Activated CD8-positive, alpha-beta memory T cell treated with anti-CD3 and anti-CD28 coated beads, Interleukin-2, amount 10 ng/mL, durations not matched to agents 7 days and 5 days (primary cell): ENCODE measurements at regions not wholly inside any gene's neighbourhood (a gene's known extent, or its start where the extent isn't known, plus 50 kb on each side); places are given as distances from the start of the nearest gene placed in this dataset.

ENCODE experiments used
- ATAC-seq: fragments of 150-1000 bp; cut with Tn5 transposase; one replicate; pipeline ENCODE4 v1.10.0; 2021; ENCODE audit warnings: moderate library complexity
- CTCF ChIA-PET: fragments of 350-600 bp; sonication (Branson Sonifier 250); formaldehyde crosslinking; loops from one replicate; lab custom pipeline; 2021; ENCODE audit warnings: antibody characterized with exemption; lab: Charles Lee
- DNase-seq: peaks from one replicate; pipeline ENCODE4 v3.0.0-alpha.2; 2020
- H3K27ac Mint-ChIP-seq: one replicate; pipeline ENCODE4 v1.8.0; 2021; ENCODE audit warnings: mild to moderate bottlenecking, mixed read lengths
- H3K27me3 Mint-ChIP-seq: one replicate; pipeline ENCODE4 v1.8.0; 2021; ENCODE audit warnings: mixed read lengths
- H3K36me3 Mint-ChIP-seq: one replicate; pipeline ENCODE4 v1.8.0; 2021; ENCODE audit warnings: mild to moderate bottlenecking, mixed read lengths
- H3K4me1 Mint-ChIP-seq: one replicate; pipeline ENCODE4 v1.8.0; 2021; ENCODE audit warnings: mixed read lengths
- H3K4me3 Mint-ChIP-seq: one replicate; pipeline ENCODE4 v1.8.0; 2021; ENCODE audit warnings: mild to moderate bottlenecking, moderate library complexity, mixed read lengths
- H3K9me3 Mint-ChIP-seq: one replicate; pipeline ENCODE4 v1.8.0; 2022; ENCODE audit warnings: low read depth, mixed read lengths

DNA sequence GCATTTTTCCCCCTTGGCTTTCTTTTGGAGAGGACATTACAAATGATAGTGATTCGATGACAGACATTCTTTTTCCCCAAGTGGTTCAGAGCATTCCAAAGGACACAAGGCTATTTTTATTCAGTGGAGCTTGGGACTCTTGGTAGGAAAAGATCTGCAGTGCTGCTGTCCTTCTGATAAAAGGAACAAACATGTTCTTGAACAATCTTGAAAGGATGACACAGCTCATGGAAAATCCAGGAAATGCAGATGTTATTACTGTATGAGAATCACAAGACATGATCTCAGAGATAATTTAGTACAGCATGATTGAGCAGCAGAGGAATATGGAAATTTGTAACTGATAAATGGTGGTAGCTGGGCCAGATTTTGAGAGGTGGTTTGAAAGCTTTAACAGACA is 96.2 kb upstream of the RFC3 start:
- no peak overlapping the region for H3K4me3 Mint-ChIP-seq
- ATAC-seq (no peak), DNase-seq (no peak)
- CTCF ChIA-PET = interaction anchor here (0.6 to 4.6 kb wide), 4 partner anchors 111 to 1136 kb away, joined by 3 to 34 read pairs (median 13); partner anchors contain the start of gene PDS5B
- H3K9me3 Mint-ChIP-seq = peaks cover 3% of the 10 kb centered on the region
- peaks cover 1% of the 10 kb centered on the region for H3K36me3 Mint-ChIP-seq
- peaks cover 19% of the 10 kb centered on the region for H3K4me1 Mint-ChIP-seq
- H3K27me3 Mint-ChIP-seq = no peaks in the 10 kb centered on the region
- H3K27ac Mint-ChIP-seq = no peak overlapping the region

GRCh38 chr13:33722216-33722915 is 95.6 kb upstream of the RFC3 start:
- Mint-ChIP-seq H3K4me1 (peaks cover 19% of the 10 kb centered on the region), H3K27ac (peak overlapping the region; percentile 65), H3K27me3 (no peaks in the 10 kb centered on the region), H3K9me3 (no peaks in the 10 kb centered on the region), H3K36me3 (peaks cover 1% of the 10 kb centered on the region), H3K4me3 (peak overlapping the region; percentile 33)
- DNase-seq (no peak), ATAC-seq (peak; percentile 53)
- CTCF ChIA-PET = interaction anchor here (0.6 to 4.6 kb wide), 6 partner anchors 44 to 1136 kb away, joined by 3 to 34 read pairs (median 8); partner anchors contain the start of gene PDS5B

DNA sequence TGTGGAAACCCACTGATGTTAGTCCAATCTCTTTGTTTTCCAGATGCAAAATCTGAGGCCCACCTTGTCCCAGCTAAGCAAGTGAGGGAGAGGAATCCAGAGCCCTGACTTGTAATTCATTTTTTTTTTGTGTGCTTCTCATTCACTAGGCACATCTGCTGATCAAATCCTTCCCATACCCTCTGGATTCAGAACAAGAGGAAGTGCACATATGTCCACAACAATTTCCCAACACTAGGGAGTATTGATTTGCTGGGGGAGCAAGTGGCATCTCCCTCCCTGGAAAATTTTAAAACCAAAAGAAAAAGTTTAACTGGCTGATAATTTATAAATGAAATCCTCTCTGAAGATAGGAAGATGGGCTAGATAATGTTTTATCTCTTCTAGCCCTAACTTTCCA is 94.6 kb upstream of the RFC3 start:
- no peak for DNase-seq
- ATAC-seq = no peak
- Mint-ChIP-seq H3K4me3 (peak overlapping the region; percentile 46), H3K36me3 (peaks cover 1% of the 10 kb centered on the region), H3K9me3 (no peaks in the 10 kb centered on the region), H3K27ac (peak overlapping the region; percentile 48), H3K27me3 (no peaks in the 10 kb centered on the region), H3K4me1 (peaks cover 22% of the 10 kb centered on the region)
- CTCF ChIA-PET = interaction anchor here (0.7 to 4.6 kb wide), 12 partner anchors 10 to 1138 kb away, joined by 3 to 34 read pairs (median 4); partner anchors contain the start of genes PDS5B and RFC3

GRCh38 chr13:33723772-33724435 is 94.0 kb upstream of the RFC3 start:
- Mint-ChIP-seq H3K27ac (peak overlapping the region; percentile 60), H3K27me3 (no peaks in the 10 kb centered on the region), H3K9me3 (no peaks in the 10 kb centered on the region), H3K4me3 (no peak overlapping the region), H3K4me1 (peaks cover 28% of the 10 kb centered on the region), H3K36me3 (peaks cover 1% of the 10 kb centered on the region)
- ATAC-seq (peak; percentile 97), DNase-seq (peak; percentile 86)
- CTCF ChIA-PET = interaction anchor here (0.6 to 4.6 kb wide), 15 partner anchors 10 to 1320 kb away, joined by 3 to 34 read pairs (median 4); partner anchors contain the start of genes PDS5B and RFC3

DNA sequence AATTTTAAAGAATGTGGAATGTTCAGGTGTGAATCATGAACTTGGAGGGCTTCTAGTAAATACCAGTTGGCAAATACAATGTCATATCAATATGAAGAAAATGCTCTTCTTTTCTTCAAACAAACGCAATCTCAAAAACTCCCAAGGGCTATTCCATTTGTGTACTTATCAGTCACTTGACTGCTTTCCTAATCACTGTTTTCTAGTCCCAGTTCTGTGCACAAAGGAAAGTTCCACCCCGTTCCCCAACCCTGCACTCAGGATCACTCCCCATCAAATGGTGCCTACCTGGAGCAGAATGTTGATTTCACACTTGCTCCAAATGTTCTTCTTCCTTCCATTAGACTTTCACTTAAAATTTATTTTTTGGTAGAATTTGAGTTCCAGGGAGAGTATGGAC is 92.6 kb upstream of the RFC3 start:
- H3K27ac Mint-ChIP-seq = no peak overlapping the region
- CTCF ChIA-PET = interaction anchor here (0.9 to 4.6 kb wide), 4 partner anchors 179 to 1139 kb away, joined by 3 to 34 read pairs (median 7); no protein-coding TSS in a partner anchor
- no peaks in the 10 kb centered on the region for H3K27me3 Mint-ChIP-seq
- peaks cover 1% of the 10 kb centered on the region for H3K36me3 Mint-ChIP-seq
- H3K9me3 Mint-ChIP-seq = no peaks in the 10 kb centered on the region
- DNase-seq (no peak), ATAC-seq (no peak)
- peaks cover 28% of the 10 kb centered on the region for H3K4me1 Mint-ChIP-seq
- no peak overlapping the region for H3K4me3 Mint-ChIP-seq

- CTCF ChIA-PET = interaction anchor here (1.8 kb wide), 1 partner anchor 184 kb away, joined by 8 read pairs; no protein-coding TSS in a partner anchor
- ATAC-seq (no peak), DNase-seq (no peak)
- no peaks in the 10 kb centered on the region for H3K27me3 Mint-ChIP-seq
- H3K4me3 Mint-ChIP-seq = no peak overlapping the region
- peaks cover 1% of the 10 kb centered on the region for H3K36me3 Mint-ChIP-seq
- H3K9me3 Mint-ChIP-seq = no peaks in the 10 kb centered on the region
- H3K27ac Mint-ChIP-seq = no peak overlapping the region
- H3K4me1 Mint-ChIP-seq = peaks cover 21% of the 10 kb centered on the region
These were observed 90.5 kb upstream of the RFC3 start for GRCh38 chr13:33727297-33728083.

- H3K9me3 Mint-ChIP-seq = no peaks in the 10 kb centered on the region
- peak overlapping the region; percentile 48 for H3K27ac Mint-ChIP-seq
- H3K4me1 Mint-ChIP-seq = peaks cover 12% of the 10 kb centered on the region
- H3K27me3 Mint-ChIP-seq = no peaks in the 10 kb centered on the region
- H3K4me3 Mint-ChIP-seq = no peak overlapping the region
- DNase-seq (no peak), ATAC-seq (no peak)
- no peaks in the 10 kb centered on the region for H3K36me3 Mint-ChIP-seq
- CTCF ChIA-PET = interaction anchor here (1.3 kb wide), 1 partner anchor 186 kb away, joined by 4 read pairs; no protein-coding TSS in a partner anchor
These were observed 89.5 kb upstream of the RFC3 start for GRCh38 chr13:33728271-33729037.

GRCh38 chr13:33730147-33730546 is 87.8 kb upstream of the RFC3 start:
- H3K4me1 Mint-ChIP-seq = peaks cover 8% of the 10 kb centered on the region
- ATAC-seq = no peak
- CTCF ChIA-PET = no interaction called here

DNA sequence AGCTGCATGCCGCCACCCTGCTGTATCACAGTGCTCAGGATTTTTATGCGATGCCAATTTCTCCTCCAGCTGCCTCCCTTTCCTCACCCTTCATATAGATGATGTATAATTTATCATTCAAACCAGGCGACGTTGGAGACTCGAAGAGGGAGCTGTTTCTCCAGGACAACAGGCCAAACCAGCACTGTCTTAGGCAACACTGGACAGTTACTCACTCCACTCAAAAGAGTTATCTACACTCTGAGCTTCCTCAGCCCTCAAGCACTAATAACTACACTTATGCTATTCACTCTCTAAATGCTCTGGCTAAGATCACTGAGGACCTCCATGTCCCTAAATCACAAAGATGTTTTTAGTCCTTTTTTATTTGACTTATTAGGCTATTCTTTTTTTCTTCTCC is 87.3 kb upstream of the RFC3 start:
- H3K4me3 Mint-ChIP-seq = no peak overlapping the region
- no peaks in the 10 kb centered on the region for H3K36me3 Mint-ChIP-seq
- DNase-seq (no peak), ATAC-seq (no peak)
- H3K27ac Mint-ChIP-seq = no peak overlapping the region
- H3K27me3 Mint-ChIP-seq = no peaks in the 10 kb centered on the region
- peaks cover 8% of the 10 kb centered on the region for H3K4me1 Mint-ChIP-seq
- no peaks in the 10 kb centered on the region for H3K9me3 Mint-ChIP-seq
- CTCF ChIA-PET = no interaction called here

More at GRCh38 chr13:33730147-33730546, 87.8 kb upstream of the RFC3 start:
- Mint-ChIP-seq H3K27ac (no peak overlapping the region), H3K4me3 (no peak overlapping the region), H3K36me3 (no peaks in the 10 kb centered on the region), H3K9me3 (no peaks in the 10 kb centered on the region), H3K27me3 (no peaks in the 10 kb centered on the region)
- DNase-seq = no peak

DNA sequence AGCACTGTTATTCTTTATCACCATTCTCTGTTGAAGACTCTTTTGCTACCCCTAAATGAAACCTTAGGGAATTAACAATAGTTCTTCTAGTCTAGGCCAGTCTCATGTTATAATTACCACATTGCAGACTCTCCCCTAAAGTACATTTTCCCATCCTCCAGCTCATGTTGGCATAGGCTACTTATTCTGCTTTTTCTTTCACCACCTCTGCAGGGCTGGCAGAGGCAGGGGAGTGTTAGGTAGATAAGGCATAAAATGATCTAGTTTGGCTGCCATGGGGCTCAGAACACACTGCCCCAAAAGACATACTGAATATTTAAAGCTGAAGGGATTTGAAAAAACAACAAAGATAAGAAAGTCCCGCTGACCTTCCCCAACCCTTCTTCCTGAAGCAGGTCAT is 82.7 kb upstream of the RFC3 start:
- Mint-ChIP-seq H3K4me3 (no peak overlapping the region), H3K9me3 (no peaks in the 10 kb centered on the region), H3K27me3 (peaks cover 5% of the 10 kb centered on the region), H3K27ac (no peak overlapping the region), H3K4me1 (no peaks in the 10 kb centered on the region), H3K36me3 (no peaks in the 10 kb centered on the region)
- no peak for ATAC-seq
- DNase-seq = no peak
- CTCF ChIA-PET = no interaction called here

- Mint-ChIP-seq H3K4me1 (peaks cover 13% of the 10 kb centered on the region), H3K36me3 (no peaks in the 10 kb centered on the region), H3K27me3 (peaks cover 5% of the 10 kb centered on the region), H3K27ac (no peak overlapping the region), H3K4me3 (no peak overlapping the region), H3K9me3 (no peaks in the 10 kb centered on the region)
- DNase-seq (no peak), ATAC-seq (no peak)
- CTCF ChIA-PET = no interaction called here
These were observed 78.7 kb upstream of the RFC3 start for GRCh38 chr13:33739254-33739653.

DNA sequence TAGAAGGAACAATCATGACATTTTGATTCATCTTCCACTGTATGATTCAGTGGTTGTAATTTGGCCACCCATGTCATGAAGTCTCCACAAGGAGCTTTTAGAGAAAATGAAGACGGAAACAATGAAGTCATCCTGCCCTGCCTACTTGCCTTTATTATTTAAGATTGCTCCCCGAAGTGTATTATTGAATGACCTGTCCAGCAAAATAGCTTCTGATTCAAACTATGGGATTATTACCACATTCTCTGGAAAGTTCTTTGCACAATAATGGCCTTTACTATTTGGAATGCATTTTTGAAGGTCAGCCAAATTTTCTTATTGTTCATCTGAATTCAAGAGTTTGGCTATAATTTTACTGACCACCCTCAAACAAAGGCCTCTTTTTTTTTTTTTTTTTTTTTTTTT is 77.8 kb upstream of the RFC3 start:
- Mint-ChIP-seq H3K9me3 (no peaks in the 10 kb centered on the region), H3K36me3 (no peaks in the 10 kb centered on the region), H3K4me1 (peaks cover 22% of the 10 kb centered on the region), H3K27me3 (peaks cover 5% of the 10 kb centered on the region), H3K27ac (no peak overlapping the region), H3K4me3 (no peak overlapping the region)
- DNase-seq (no peak), ATAC-seq (no peak)
- CTCF ChIA-PET = no interaction called here
